A549 (cell line): ENCODE measurements at regions not wholly inside any gene's neighbourhood (a gene's known extent, or its start where the extent isn't known, plus 50 kb on each side); places are given as distances from the start of the nearest gene placed in this dataset.

Source experiments
- ATAC-seq, 2 experiments: fragments of 200-7000 bp in 1 of 2; fragments of >200 bp in 1 of 2; cut with Nextera tagmentation in 1 of 2; cut with Tn5 transposase in 1 of 2; 3 replicates each; pipeline versions ENCODE4 v1.8.0 to v1.9.1; 2018 to 2020; ENCODE audit warnings: mild to moderate bottlenecking in 1 of 2, moderate library complexity in 1 of 2
- CTCF ChIA-PET: fragments of 300-600 bp; sonication (Branson Sonifier 250); formaldehyde crosslinking; extraction: SDS; loops from one replicate; lab custom pipeline; 2021; ENCODE audit warnings: antibody characterized with exemption, inconsistent platforms; lab: Yijun Ruan, JAX
- POLR2A ChIA-PET: fragments of 350-600 bp; formaldehyde crosslinking; extraction: SDS; loops from one replicate; lab custom pipeline; 2021; ENCODE audit warnings: antibody characterized with exemption, inconsistent platforms; lab: Yijun Ruan, JAX
- DNase-seq, 2 experiments: peaks; one replicate each; pipeline versions ENCODE4 v3.0.0 to v3.0.0-alpha.2; 2011 to 2016; ENCODE audit warnings: low read depth in 1 of 2, low spot score in 1 of 2
- FAIRE-seq: peaks from 2 replicates; lab custom pipeline; 2011; peaks lifted over from hg19 to GRCh38; lab: Jason Lieb, UNC
- H3K27ac ChIP-seq, 2 experiments: fragments of >200 bp; sonication (Bioruptor Twin); formaldehyde crosslinking; 3 replicates each; pipeline ENCODE4 v1.5.1; 2016 to 2017
- H3K4me1 ChIP-seq: fragments of >200 bp; sonication (Bioruptor Twin); formaldehyde crosslinking; 3 replicates; pipeline ENCODE4 v1.6.1; 2016
- H3K4me2 ChIP-seq: fragments of >200 bp; sonication (Bioruptor Twin); formaldehyde crosslinking; 3 replicates; pipeline ENCODE4 v1.6.1; 2016
- H3K4me3 ChIP-seq: fragments of >200 bp; sonication (Bioruptor Twin); formaldehyde crosslinking; 3 replicates; pipeline ENCODE4 v1.5.1; 2016
- H3K9me3 ChIP-seq: fragments of >200 bp; sonication (Bioruptor Twin); formaldehyde crosslinking; 3 replicates; pipeline ENCODE4 v1.6.1; 2016
- CBX8 ChIP-seq: fragments of 200-600 bp; sonication (generic); IDR thresholded peaks from 2 replicates; pipeline ENCODE4 v1.6.1; 2016
- CHD4 ChIP-seq: fragments of 200-600 bp; sonication (generic); IDR thresholded peaks from 2 replicates; pipeline ENCODE4 v1.6.1; 2016; ENCODE audit warnings: antibody characterized with exemption, mild to moderate bottlenecking, borderline replicate concordance
- EHMT2 ChIP-seq: fragments of 200-600 bp; sonication (generic); IDR thresholded peaks from 2 replicates; pipeline ENCODE4 v1.6.1; 2016; ENCODE audit warnings: antibody characterized with exemption, low read depth, mild to moderate bottlenecking, moderate library complexity
- ELK1 ChIP-seq: fragments of 150-350 bp; IDR thresholded peaks from 2 replicates; pipeline ENCODE4 v1.6.1; 2014; ENCODE audit warnings: low read depth, mild to moderate bottlenecking, low read length
- FOSL2 ChIP-seq, 2 experiments: fragments of 450-650 bp in 1 of 2; fragments of >200 bp in 1 of 2; sonication (Bioruptor Twin) in 1 of 2; formaldehyde crosslinking; IDR thresholded peaks; 2 replicates each; pipeline versions ENCODE4 v1.5.0 to v1.6.1; 2016 to 2020; ENCODE audit warnings: mild to moderate bottlenecking in 1 of 2, moderate library complexity in 1 of 2
- HDAC2 ChIP-seq: fragments of 200-600 bp; sonication (generic); IDR thresholded peaks from 2 replicates; pipeline ENCODE4 v1.6.1; 2016
- HEYL ChIP-seq: fragments of 250-450 bp; sonication (Bioruptor Pico); IDR thresholded peaks from 2 replicates; pipeline ENCODE4 v1.8.0; 2021; ENCODE audit warnings: mild to moderate bottlenecking, moderate library complexity
- HOXA7 ChIP-seq: fragments of 250-450 bp; sonication (Bioruptor Pico); IDR thresholded peaks from 2 replicates; pipeline ENCODE4 v1.5.0; 2020; ENCODE audit warnings: mild to moderate bottlenecking, moderate library complexity
- JUN ChIP-seq, 2 experiments: fragments of >200 bp; sonication (Bioruptor Twin); formaldehyde crosslinking; IDR thresholded peaks; 2 replicates in 1 of 2; 3 replicates in 1 of 2; pipeline ENCODE4 v1.6.1; 2016 to 2017
- JUNB ChIP-seq: fragments of >200 bp; sonication (Bioruptor Twin); formaldehyde crosslinking; IDR thresholded peaks from 2 replicates; pipeline ENCODE4 v1.6.1; 2016
- KDM1A ChIP-seq: fragments of 200-600 bp; sonication (generic); IDR thresholded peaks from 2 replicates; pipeline ENCODE4 v1.6.1; 2016; ENCODE audit warnings: low read depth, mild to moderate bottlenecking
- KDM5A ChIP-seq: fragments of 200-600 bp; sonication (generic); IDR thresholded peaks from 2 replicates; pipeline ENCODE4 v1.6.1; 2016; ENCODE audit warnings: antibody characterized with exemption, mild to moderate bottlenecking
- MAFK ChIP-seq: fragments of 450-650 bp; IDR thresholded peaks from 2 replicates; pipeline ENCODE4 v1.6.1; 2014; ENCODE audit not compliant: partially characterized antibody
- MYC ChIP-seq: IDR thresholded peaks from 2 replicates; pipeline ENCODE4 v1.6.1; 2012; ENCODE audit warnings: mild to moderate bottlenecking, inconsistent platforms, low read length, improper control_type of control experiment, borderline replicate concordance
- NFE2L2 ChIP-seq: fragments of 150-350 bp; conservative IDR thresholded peaks from 2 replicates; pipeline ENCODE4 v1.6.1; 2014; ENCODE audit warnings: low read length
- NPAS2 ChIP-seq: fragments of 250-450 bp; sonication (Bioruptor Pico); IDR thresholded peaks from 2 replicates; pipeline ENCODE4 v1.8.0; 2022; ENCODE audit warnings: mild to moderate bottlenecking, moderate library complexity, borderline replicate concordance
- NR3C1 ChIP-seq: fragments of >200 bp; sonication (Bioruptor Twin); formaldehyde crosslinking; IDR thresholded peaks from 3 replicates; pipeline ENCODE4 v1.6.1; 2017
- PHF8 ChIP-seq: fragments of 200-600 bp; sonication (generic); IDR thresholded peaks from 2 replicates; pipeline ENCODE4 v1.6.1; 2016; ENCODE audit warnings: low read depth, mild to moderate bottlenecking, antibody characterized with exemption, moderate library complexity, borderline replicate concordance
- POLR2AphosphoS2 ChIP-seq: conservative IDR thresholded peaks from 2 replicates; pipeline ENCODE4 v1.6.1; 2012; ENCODE audit warnings: low read length, improper control_type of control experiment, inconsistent platforms
- RARB ChIP-seq: fragments of 250-450 bp; sonication (Bioruptor Pico); IDR thresholded peaks from 2 replicates; pipeline ENCODE4 v1.8.0; 2021; ENCODE audit warnings: mild to moderate bottlenecking, moderate library complexity
- RCOR1 ChIP-seq: fragments of 150-350 bp; IDR thresholded peaks from 2 replicates; pipeline ENCODE4 v1.6.1; 2014; ENCODE audit warnings: antibody characterized with exemption, low read length, low read depth
- RNF2 ChIP-seq: fragments of 200-600 bp; sonication (generic); IDR thresholded peaks from 2 replicates; pipeline ENCODE4 v1.6.1; 2016; ENCODE audit warnings: low read depth, mild to moderate bottlenecking, antibody characterized with exemption, moderate library complexity, borderline replicate concordance
- SREBF2 ChIP-seq: fragments of 450-650 bp; IDR thresholded peaks from 2 replicates; pipeline ENCODE4 v1.6.1; 2014; ENCODE audit warnings: mild to moderate bottlenecking, moderate library complexity
- ZC3H11A ChIP-seq: fragments of 450-650 bp; IDR thresholded peaks from 2 replicates; pipeline ENCODE4 v1.6.1; 2014; ENCODE audit warnings: antibody characterized with exemption, mild to moderate bottlenecking
- ZNF302 ChIP-seq: fragments of 250-450 bp; sonication (Bioruptor Pico); IDR thresholded peaks from 2 replicates; pipeline ENCODE4 v1.9.0; 2021; ENCODE audit warnings: inconsistent platforms, mild to moderate bottlenecking, moderate library complexity
- ZSCAN20 ChIP-seq: fragments of 250-450 bp; sonication (Bioruptor Pico); IDR thresholded peaks from 2 replicates; pipeline ENCODE4 v1.8.0; 2022; ENCODE audit warnings: mild to moderate bottlenecking, moderate library complexity
- whole genome bisulfite sequencing: methylation state at CpG from one replicate; pipeline ENCODE4 v1.1.6; 2017; ENCODE audit errors: missing lambda C conversion rate; 5-methylcytosine and 5-hydroxymethylcytosine counted together
- TF ChIP-seq, protein P1 (sequence below): fragments of >200 bp; sonication (Bioruptor Twin); formaldehyde crosslinking; IDR thresholded peaks from 3 replicates; pipeline ENCODE4 v1.6.1; 2016
- TF ChIP-seq, protein P2 (sequence below): fragments of >200 bp; sonication (Bioruptor Twin); formaldehyde crosslinking; IDR thresholded peaks from 3 replicates; pipeline ENCODE4 v1.5.1; 2016
- TF ChIP-seq, protein P3 (sequence below): fragments of >200 bp; sonication (Bioruptor Twin); formaldehyde crosslinking; IDR thresholded peaks from 2 replicates; pipeline ENCODE4 v1.6.1; 2016
- TF ChIP-seq, protein P4 (sequence below): fragments of 450-650 bp; IDR thresholded peaks from 2 replicates; pipeline ENCODE4 v1.6.1; 2014; ENCODE audit warnings: antibody characterized with exemption
- TF ChIP-seq, protein P5 (sequence below): IDR thresholded peaks from 2 replicates; pipeline ENCODE4 v1.6.1; 2012; ENCODE audit warnings: low read depth, borderline replicate concordance

DNA sequence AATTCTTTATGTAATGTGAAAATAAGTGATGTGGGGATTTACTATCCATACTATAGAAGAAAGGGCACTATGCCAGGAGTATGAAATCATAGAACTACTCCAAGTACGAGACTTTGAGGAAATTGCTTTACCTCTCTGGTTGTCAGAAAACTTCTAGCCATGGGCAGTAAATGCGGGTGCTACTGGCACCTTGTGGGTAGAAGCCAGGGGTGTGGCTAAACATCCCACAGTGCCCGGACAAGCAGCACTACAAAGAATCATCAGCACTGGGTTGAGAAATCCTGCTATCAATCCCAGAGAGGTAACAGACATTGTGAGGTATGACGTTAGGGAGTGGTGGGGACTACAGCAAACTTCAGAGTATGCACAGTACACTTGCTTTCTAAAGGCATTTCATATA, 453.5 kb upstream of the TNP1 start:
- Histone ChIP-seq H3K9me3 (no peaks in the 10 kb centered on the region), H3K4me1 (peaks cover 5% of the 10 kb centered on the region; the same call in 1 of the 3 replicates), H3K4me2 (no peak overlapping the region), H3K27ac (no peak overlapping the region), H3K4me3 (no peak overlapping the region)
- DNase-seq (no peak), ATAC-seq (no peak), FAIRE-seq (no peak)
- CTCF ChIA-PET, result no interaction called here
- POLR2A ChIA-PET, result no interaction called here
- 76% methylated on average over 4 of the region's 4 CpGs for WGBS
- TF ChIP-seq PHF8, result no peak
- no peak for TF ChIP-seq KDM5A
- TF ChIP-seq, protein P1, sequence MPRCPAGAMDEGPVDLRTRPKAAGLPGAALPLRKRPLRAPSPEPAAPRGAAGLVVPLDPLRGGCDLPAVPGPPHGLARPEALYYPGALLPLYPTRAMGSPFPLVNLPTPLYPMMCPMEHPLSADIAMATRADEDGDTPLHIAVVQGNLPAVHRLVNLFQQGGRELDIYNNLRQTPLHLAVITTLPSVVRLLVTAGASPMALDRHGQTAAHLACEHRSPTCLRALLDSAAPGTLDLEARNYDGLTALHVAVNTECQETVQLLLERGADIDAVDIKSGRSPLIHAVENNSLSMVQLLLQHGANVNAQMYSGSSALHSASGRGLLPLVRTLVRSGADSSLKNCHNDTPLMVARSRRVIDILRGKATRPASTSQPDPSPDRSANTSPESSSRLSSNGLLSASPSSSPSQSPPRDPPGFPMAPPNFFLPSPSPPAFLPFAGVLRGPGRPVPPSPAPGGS, result no peak
- TF ChIP-seq JUNB, result no peak
- TF ChIP-seq, protein P2, sequence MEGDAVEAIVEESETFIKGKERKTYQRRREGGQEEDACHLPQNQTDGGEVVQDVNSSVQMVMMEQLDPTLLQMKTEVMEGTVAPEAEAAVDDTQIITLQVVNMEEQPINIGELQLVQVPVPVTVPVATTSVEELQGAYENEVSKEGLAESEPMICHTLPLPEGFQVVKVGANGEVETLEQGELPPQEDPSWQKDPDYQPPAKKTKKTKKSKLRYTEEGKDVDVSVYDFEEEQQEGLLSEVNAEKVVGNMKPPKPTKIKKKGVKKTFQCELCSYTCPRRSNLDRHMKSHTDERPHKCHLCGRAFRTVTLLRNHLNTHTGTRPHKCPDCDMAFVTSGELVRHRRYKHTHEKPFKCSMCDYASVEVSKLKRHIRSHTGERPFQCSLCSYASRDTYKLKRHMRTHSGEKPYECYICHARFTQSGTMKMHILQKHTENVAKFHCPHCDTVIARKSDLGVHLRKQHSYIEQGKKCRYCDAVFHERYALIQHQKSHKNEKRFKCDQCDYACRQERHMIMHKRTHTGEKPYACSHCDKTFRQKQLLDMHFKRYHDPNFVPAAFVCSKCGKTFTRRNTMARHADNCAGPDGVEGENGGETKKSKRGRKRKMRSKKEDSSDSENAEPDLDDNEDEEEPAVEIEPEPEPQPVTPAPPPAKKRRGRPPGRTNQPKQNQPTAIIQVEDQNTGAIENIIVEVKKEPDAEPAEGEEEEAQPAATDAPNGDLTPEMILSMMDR, result no peak
- TF ChIP-seq ZNF302, result no peak
- TF ChIP-seq, protein P3, sequence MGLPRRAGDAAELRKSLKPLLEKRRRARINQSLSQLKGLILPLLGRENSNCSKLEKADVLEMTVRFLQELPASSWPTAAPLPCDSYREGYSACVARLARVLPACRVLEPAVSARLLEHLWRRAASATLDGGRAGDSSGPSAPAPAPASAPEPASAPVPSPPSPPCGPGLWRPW, result no peak
- TF ChIP-seq ZSCAN20, result no peak
- no peak for TF ChIP-seq ZC3H11A
- TF ChIP-seq HDAC2, result no peak
- TF ChIP-seq RARB, result no peak
- no peak for TF ChIP-seq MYC
- no peak for TF ChIP-seq NPAS2 (CRISPR knock-in tag)
- TF ChIP-seq NFE2L2, result no peak
- no peak for TF ChIP-seq HEYL (CRISPR knock-in tag)
- TF ChIP-seq HOXA7 (CRISPR knock-in tag), result no peak
- TF ChIP-seq RNF2, result no peak
- no peak for TF ChIP-seq EHMT2
- no peak for TF ChIP-seq NR3C1

DNA sequence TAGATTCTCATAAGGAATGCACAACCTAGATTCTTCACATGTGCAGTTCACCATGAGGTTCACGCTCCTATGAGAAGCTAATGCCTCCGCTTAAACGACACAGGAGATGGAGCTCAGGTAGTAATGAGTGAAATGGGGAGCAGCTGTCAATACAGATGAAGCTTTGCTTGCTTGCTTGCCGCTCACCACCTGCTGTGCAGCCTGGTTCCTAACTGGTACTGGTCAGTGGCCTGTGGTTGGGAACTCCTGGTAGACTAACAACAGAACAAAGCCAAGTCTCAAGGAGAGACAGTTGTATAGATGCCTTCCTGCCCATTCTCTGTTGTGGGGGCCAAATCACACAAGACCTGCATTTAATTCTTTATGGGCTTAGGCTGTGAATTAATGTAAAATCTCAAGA, 449.2 kb upstream of the TNP1 start:
- no peak for DNase-seq
- no peak overlapping the region for H3K4me2 ChIP-seq
- 77% methylated on average over 4 of the region's 4 CpGs for WGBS
- no peaks in the 10 kb centered on the region for H3K9me3 ChIP-seq
- ChIA-PET POLR2A (no interaction called here), CTCF (no interaction called here)
- H3K27ac ChIP-seq, result no peak overlapping the region
- ATAC-seq, result no peak
- no peak overlapping the region for H3K4me3 ChIP-seq
- H3K4me1 ChIP-seq, result 0 out of 3 replicates have a peak, but pooled peaks cover under 1% of the 10 kb centered on the region
- TF ChIP-seq NPAS2 (CRISPR knock-in tag), result no peak
- TF ChIP-seq, protein P4, sequence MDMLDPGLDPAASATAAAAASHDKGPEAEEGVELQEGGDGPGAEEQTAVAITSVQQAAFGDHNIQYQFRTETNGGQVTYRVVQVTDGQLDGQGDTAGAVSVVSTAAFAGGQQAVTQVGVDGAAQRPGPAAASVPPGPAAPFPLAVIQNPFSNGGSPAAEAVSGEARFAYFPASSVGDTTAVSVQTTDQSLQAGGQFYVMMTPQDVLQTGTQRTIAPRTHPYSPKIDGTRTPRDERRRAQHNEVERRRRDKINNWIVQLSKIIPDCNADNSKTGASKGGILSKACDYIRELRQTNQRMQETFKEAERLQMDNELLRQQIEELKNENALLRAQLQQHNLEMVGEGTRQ, result no peak
- no peak for FAIRE-seq

DNA sequence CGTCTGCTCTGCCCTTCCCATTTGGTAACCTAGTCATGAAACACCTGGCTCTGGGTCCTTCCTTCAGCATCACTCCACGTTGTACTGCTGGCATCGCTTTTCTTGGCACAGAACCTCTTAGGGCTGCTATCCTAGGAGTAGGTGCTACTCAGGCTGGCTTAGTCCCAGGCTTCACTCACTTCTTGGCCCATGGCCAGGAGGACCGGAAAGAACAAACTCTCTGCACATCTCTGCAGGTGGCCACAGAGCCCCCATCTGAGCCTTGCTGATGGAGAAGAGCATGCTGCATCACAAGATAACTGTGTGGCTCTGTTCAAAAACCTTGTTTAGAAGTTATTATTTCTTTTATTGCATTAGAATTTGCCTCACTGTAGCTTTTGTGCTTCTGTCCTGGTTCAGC, 447.2 kb upstream of the TNP1 start:
- FAIRE-seq, result no peak
- ChIA-PET POLR2A (no interaction called here), CTCF (no interaction called here)
- Histone ChIP-seq H3K4me1 (no peaks in the 10 kb centered on the region), H3K4me3 (no peak overlapping the region), H3K9me3 (no peaks in the 10 kb centered on the region), H3K27ac (no peak overlapping the region), H3K4me2 (no peak overlapping the region)
- WGBS, result 50% methylated on average over 4 of the region's 4 CpGs
- no peak for DNase-seq
- no peak for ATAC-seq
- TF ChIP-seq, protein P5, sequence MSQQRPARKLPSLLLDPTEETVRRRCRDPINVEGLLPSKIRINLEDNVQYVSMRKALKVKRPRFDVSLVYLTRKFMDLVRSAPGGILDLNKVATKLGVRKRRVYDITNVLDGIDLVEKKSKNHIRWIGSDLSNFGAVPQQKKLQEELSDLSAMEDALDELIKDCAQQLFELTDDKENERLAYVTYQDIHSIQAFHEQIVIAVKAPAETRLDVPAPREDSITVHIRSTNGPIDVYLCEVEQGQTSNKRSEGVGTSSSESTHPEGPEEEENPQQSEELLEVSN, result no peak
- TF ChIP-seq HOXA7 (CRISPR knock-in tag) (no peak), FOSL2 (IDR thresholded peaks at IDR 0.05) (no peak), FOSL2 (CRISPR knock-in tag; IDR thresholded peaks at IDR 0.05) (no peak), MYC (no peak), POLR2AphosphoS2 (no peak), RARB (no peak), MAFK (no peak), JUN (IDR thresholded peaks at IDR 0.05) (no peak), SREBF2 (no peak), KDM1A (no peak), ELK1 (no peak), CBX8 (no peak), CHD4 (no peak), RCOR1 (no peak), ZNF302 (no peak)
